ENCODE measurements at regions not wholly inside any gene's neighbourhood (a gene's known extent, or its start where the extent isn't known, plus 50 kb on each side); places are given as distances from the start of the nearest gene placed in this dataset.

DNA sequence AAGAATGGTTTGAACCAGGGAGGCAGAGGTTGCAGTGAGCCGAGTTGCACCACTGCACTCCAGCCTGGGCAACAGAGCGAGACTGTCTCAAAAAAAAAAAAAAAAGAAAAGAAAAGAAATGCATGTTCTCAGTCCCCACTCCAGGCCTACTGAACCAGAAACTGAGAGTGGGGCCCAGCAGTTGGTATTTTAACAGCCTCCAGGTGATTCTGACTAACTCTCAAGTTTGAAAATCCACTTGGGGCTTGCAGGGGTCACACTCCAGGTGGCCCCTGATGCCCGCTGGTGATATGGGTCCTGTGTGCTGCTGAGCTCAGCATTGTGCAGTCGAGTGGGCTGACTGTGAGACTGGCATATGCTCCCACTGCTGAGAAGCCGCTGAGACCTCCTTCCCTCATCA is 133.7 kb upstream of the C2CD4B start:
- TF ChIP-seq POLR2A (IDR thresholded peaks at IDR 0.05), result no peak
- TF ChIP-seq, protein P1, sequence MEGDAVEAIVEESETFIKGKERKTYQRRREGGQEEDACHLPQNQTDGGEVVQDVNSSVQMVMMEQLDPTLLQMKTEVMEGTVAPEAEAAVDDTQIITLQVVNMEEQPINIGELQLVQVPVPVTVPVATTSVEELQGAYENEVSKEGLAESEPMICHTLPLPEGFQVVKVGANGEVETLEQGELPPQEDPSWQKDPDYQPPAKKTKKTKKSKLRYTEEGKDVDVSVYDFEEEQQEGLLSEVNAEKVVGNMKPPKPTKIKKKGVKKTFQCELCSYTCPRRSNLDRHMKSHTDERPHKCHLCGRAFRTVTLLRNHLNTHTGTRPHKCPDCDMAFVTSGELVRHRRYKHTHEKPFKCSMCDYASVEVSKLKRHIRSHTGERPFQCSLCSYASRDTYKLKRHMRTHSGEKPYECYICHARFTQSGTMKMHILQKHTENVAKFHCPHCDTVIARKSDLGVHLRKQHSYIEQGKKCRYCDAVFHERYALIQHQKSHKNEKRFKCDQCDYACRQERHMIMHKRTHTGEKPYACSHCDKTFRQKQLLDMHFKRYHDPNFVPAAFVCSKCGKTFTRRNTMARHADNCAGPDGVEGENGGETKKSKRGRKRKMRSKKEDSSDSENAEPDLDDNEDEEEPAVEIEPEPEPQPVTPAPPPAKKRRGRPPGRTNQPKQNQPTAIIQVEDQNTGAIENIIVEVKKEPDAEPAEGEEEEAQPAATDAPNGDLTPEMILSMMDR (IDR thresholded peaks at IDR 0.05 in 8 of 11, conservative IDR thresholded peaks at IDR 0.05 in 3 of 11), result no peak
